ENCODE measurements at regions not wholly inside any gene's neighbourhood (a gene's known extent, or its start where the extent isn't known, plus 50 kb on each side); places are given as distances from the start of the nearest gene placed in this dataset.

DNA sequence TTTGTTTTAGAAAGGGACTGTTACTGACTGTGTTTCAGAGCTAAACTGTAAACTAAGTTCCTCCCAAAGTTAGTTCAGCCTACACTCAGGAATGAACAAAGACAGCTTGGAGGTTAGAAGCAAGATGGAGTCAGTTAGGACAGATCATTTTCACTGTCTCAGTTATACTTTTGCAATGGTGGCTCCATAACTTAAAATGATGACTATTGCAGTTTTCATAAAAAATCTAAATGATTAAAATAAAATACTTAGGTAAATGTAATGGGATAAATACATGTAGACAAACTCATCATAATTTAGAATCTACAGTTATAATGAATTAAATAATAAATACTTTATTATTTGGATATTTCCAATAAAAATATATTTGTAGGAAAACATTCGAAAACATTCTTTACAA is 590.6 kb downstream of the EPHA7 start:
- H3K36me3 ChIP-seq (ENCODE audit: control insufficient read depth in 2 of 2, insufficient read depth in 2 of 2, low read length in 2 of 2) = no peaks in the 10 kb centered on the region
- no peaks in the 10 kb centered on the region for H3K9me3 ChIP-seq (ENCODE audit: control insufficient read depth in 2 of 2, low read length in 2 of 2)
- H3K27ac ChIP-seq (ENCODE audit: low read length) = no peak overlapping the region
- H3K4me3 ChIP-seq (ENCODE audit: low read length in 2 of 2) = no peak overlapping the region
- no peaks in the 10 kb centered on the region for H3K4me1 ChIP-seq (ENCODE audit: control insufficient read depth, insufficient read depth, low read length)
- no peak overlapping the region for H3K9ac ChIP-seq (ENCODE audit: low read length in 2 of 2)
- no peaks in the 10 kb centered on the region for H3K27me3 ChIP-seq (ENCODE audit: control insufficient read depth in 1 of 2, insufficient read depth in 2 of 2, low read length in 2 of 2)

GRCh38 chr6:92827104-92827503 is 592.3 kb downstream of the EPHA7 start:
- H3K9me3 ChIP-seq (ENCODE audit: control insufficient read depth in 2 of 2, low read length in 2 of 2) = no peaks in the 10 kb centered on the region
- no peaks in the 10 kb centered on the region for H3K36me3 ChIP-seq (ENCODE audit: control insufficient read depth in 2 of 2, insufficient read depth in 2 of 2, low read length in 2 of 2)
- H3K27ac ChIP-seq (ENCODE audit: low read length) = no peak overlapping the region
- H3K9ac ChIP-seq (ENCODE audit: low read length in 2 of 2) = no peak overlapping the region
- H3K27me3 ChIP-seq (ENCODE audit: control insufficient read depth in 1 of 2, insufficient read depth in 2 of 2, low read length in 2 of 2) = no peaks in the 10 kb centered on the region
- H3K4me1 ChIP-seq (ENCODE audit: control insufficient read depth, insufficient read depth, low read length) = no peaks in the 10 kb centered on the region
- H3K4me3 ChIP-seq (ENCODE audit: low read length in 2 of 2) = no peak overlapping the region

DNA sequence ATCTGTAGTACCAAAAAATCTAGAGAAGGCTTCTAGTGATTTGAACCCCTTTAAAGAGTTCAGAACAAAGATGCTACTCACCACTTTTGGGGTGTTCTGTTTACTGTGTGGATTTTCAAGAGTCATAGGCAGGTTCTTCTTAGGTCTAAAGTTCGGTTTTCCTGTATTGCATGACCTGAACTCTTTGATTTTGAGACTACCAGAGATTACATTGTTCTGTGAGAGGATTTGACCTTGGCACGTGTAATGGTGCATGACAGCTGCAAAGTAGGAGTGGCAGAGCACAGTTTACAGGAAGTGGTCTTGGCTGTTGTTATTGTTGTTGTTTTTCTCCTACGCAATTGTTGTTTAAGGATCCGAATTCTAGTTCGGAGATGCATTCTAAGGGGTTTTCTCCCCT is 592.7 kb downstream of the EPHA7 start:
- H3K9me3 ChIP-seq (ENCODE audit: control insufficient read depth in 2 of 2, low read length in 2 of 2) = no peaks in the 10 kb centered on the region
- H3K36me3 ChIP-seq (ENCODE audit: control insufficient read depth in 2 of 2, insufficient read depth in 2 of 2, low read length in 2 of 2) = no peaks in the 10 kb centered on the region
- H3K27me3 ChIP-seq (ENCODE audit: control insufficient read depth in 1 of 2, insufficient read depth in 2 of 2, low read length in 2 of 2) = no peaks in the 10 kb centered on the region
- no peaks in the 10 kb centered on the region for H3K4me1 ChIP-seq (ENCODE audit: control insufficient read depth, insufficient read depth, low read length)
- H3K4me3 ChIP-seq (ENCODE audit: low read length in 2 of 2) = no peak overlapping the region
- H3K27ac ChIP-seq (ENCODE audit: low read length) = no peak overlapping the region
- no peak overlapping the region for H3K9ac ChIP-seq (ENCODE audit: low read length in 2 of 2)

DNA sequence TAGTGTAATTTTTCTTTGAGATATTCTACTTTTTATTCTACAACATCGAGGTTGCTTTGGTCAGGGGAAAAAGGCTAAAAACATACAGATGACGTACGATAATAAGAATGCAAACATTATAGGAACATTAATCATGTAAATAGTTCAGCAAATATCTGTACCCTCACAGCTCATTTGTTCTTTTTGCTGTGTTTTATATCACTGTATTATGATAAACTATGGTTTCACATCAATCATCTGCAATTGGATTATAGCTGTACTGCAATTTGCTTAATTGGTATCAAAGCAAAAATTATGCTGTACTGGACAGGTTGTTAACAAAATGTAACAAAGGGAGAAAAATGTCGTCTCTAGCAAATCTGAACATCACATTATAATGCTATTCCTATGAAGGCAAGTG is 597.1 kb downstream of the EPHA7 start:
- no peaks in the 10 kb centered on the region for H3K36me3 ChIP-seq (ENCODE audit: control insufficient read depth in 2 of 2, insufficient read depth in 2 of 2, low read length in 2 of 2)
- H3K27ac ChIP-seq (ENCODE audit: low read length) = no peak overlapping the region
- H3K4me3 ChIP-seq (ENCODE audit: low read length in 2 of 2) = no peak overlapping the region
- H3K9me3 ChIP-seq (ENCODE audit: control insufficient read depth in 2 of 2, low read length in 2 of 2) = no peaks in the 10 kb centered on the region
- no peaks in the 10 kb centered on the region for H3K27me3 ChIP-seq (ENCODE audit: control insufficient read depth in 1 of 2, insufficient read depth in 2 of 2, low read length in 2 of 2)
- H3K9ac ChIP-seq (ENCODE audit: low read length in 2 of 2) = no peak overlapping the region
- H3K4me1 ChIP-seq (ENCODE audit: control insufficient read depth, insufficient read depth, low read length) = no peaks in the 10 kb centered on the region

GRCh38 chr6:92820601-92821000 is 598.8 kb downstream of the EPHA7 start:
- H3K9me3 ChIP-seq (ENCODE audit: control insufficient read depth in 2 of 2, low read length in 2 of 2) = no peaks in the 10 kb centered on the region
- H3K27me3 ChIP-seq (ENCODE audit: control insufficient read depth in 1 of 2, insufficient read depth in 2 of 2, low read length in 2 of 2) = no peaks in the 10 kb centered on the region
- no peak overlapping the region for H3K4me3 ChIP-seq (ENCODE audit: low read length in 2 of 2)
- H3K36me3 ChIP-seq (ENCODE audit: control insufficient read depth in 2 of 2, insufficient read depth in 2 of 2, low read length in 2 of 2) = no peaks in the 10 kb centered on the region
- no peak overlapping the region for H3K9ac ChIP-seq (ENCODE audit: low read length in 2 of 2)
- H3K27ac ChIP-seq (ENCODE audit: low read length) = no peak overlapping the region
- no peaks in the 10 kb centered on the region for H3K4me1 ChIP-seq (ENCODE audit: control insufficient read depth, insufficient read depth, low read length)

GRCh38 chr6:92810913-92811312 is 608.4 kb downstream of the EPHA7 start:
- Histone ChIP-seq H3K9ac (ENCODE audit: low read length in 2 of 2) (no peak overlapping the region), H3K36me3 (ENCODE audit: control insufficient read depth in 2 of 2, insufficient read depth in 2 of 2, low read length in 2 of 2) (no peaks in the 10 kb centered on the region), H3K4me3 (ENCODE audit: low read length in 2 of 2) (no peak overlapping the region)

GRCh38 chr6:92806254-92806653 is 613.1 kb downstream of the EPHA7 start:
- Histone ChIP-seq H3K27me3 (ENCODE audit: control insufficient read depth in 1 of 2, insufficient read depth in 2 of 2, low read length in 2 of 2) (no peaks in the 10 kb centered on the region), H3K27ac (ENCODE audit: low read length) (no peak overlapping the region), H3K9ac (ENCODE audit: low read length in 2 of 2) (no peak overlapping the region), H3K4me3 (ENCODE audit: low read length in 2 of 2) (no peak overlapping the region), H3K4me1 (ENCODE audit: control insufficient read depth, insufficient read depth, low read length) (no peaks in the 10 kb centered on the region), H3K36me3 (ENCODE audit: control insufficient read depth in 2 of 2, insufficient read depth in 2 of 2, low read length in 2 of 2) (no peaks in the 10 kb centered on the region), H3K9me3 (ENCODE audit: control insufficient read depth in 2 of 2, low read length in 2 of 2) (no peaks in the 10 kb centered on the region)

More at GRCh38 chr6:92810913-92811312, 608.4 kb downstream of the EPHA7 start:
- no peak overlapping the region for H3K27ac ChIP-seq (ENCODE audit: low read length)
- H3K27me3 ChIP-seq (ENCODE audit: control insufficient read depth in 1 of 2, insufficient read depth in 2 of 2, low read length in 2 of 2) = no peaks in the 10 kb centered on the region
- no peaks in the 10 kb centered on the region for H3K4me1 ChIP-seq (ENCODE audit: control insufficient read depth, insufficient read depth, low read length)
- H3K9me3 ChIP-seq (ENCODE audit: control insufficient read depth in 2 of 2, low read length in 2 of 2) = no peaks in the 10 kb centered on the region

- Histone ChIP-seq H3K27me3 (ENCODE audit: control insufficient read depth in 1 of 2, insufficient read depth in 2 of 2, low read length in 2 of 2) (no peaks in the 10 kb centered on the region), H3K4me3 (ENCODE audit: low read length in 2 of 2) (no peak overlapping the region), H3K9me3 (ENCODE audit: control insufficient read depth in 2 of 2, low read length in 2 of 2) (no peaks in the 10 kb centered on the region), H3K36me3 (ENCODE audit: control insufficient read depth in 2 of 2, insufficient read depth in 2 of 2, low read length in 2 of 2) (no peaks in the 10 kb centered on the region), H3K9ac (ENCODE audit: low read length in 2 of 2) (no peak overlapping the region), H3K27ac (ENCODE audit: low read length) (no peak overlapping the region), H3K4me1 (ENCODE audit: control insufficient read depth, insufficient read depth, low read length) (no peaks in the 10 kb centered on the region)
Measured at GRCh38 chr6:92791403-92791802, 628.0 kb downstream of the EPHA7 start.

GRCh38 chr6:92790381-92790780 is 629.0 kb downstream of the EPHA7 start:
- Histone ChIP-seq H3K4me3 (ENCODE audit: low read length in 2 of 2) (no peak overlapping the region), H3K4me1 (ENCODE audit: control insufficient read depth, insufficient read depth, low read length) (no peaks in the 10 kb centered on the region), H3K27me3 (ENCODE audit: control insufficient read depth in 1 of 2, insufficient read depth in 2 of 2, low read length in 2 of 2) (no peaks in the 10 kb centered on the region), H3K27ac (ENCODE audit: low read length) (no peak overlapping the region), H3K36me3 (ENCODE audit: control insufficient read depth in 2 of 2, insufficient read depth in 2 of 2, low read length in 2 of 2) (no peaks in the 10 kb centered on the region), H3K9me3 (ENCODE audit: control insufficient read depth in 2 of 2, low read length in 2 of 2) (no peaks in the 10 kb centered on the region), H3K9ac (ENCODE audit: low read length in 2 of 2) (no peak overlapping the region)

DNA sequence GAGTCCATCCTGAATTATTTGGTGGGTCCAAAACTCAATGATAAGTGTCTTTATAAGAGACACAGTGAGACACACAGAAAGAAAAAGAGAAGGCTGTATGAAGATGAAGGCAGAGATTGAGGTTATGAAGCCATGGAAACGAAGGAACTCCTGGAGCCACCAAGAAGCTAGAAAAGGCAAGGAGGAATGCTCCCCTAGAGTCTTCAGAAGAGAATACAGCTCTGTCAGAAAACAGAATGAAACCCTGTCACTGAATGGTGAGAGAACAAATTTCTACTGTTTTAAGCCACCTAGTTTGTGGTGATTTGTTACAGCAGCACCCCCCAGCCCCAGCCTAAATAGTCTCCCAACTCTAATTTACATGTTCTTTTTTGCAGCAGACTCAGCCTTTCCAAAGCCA is 635.1 kb downstream of the EPHA7 start:
- Histone ChIP-seq H3K9me3 (ENCODE audit: control insufficient read depth in 2 of 2, low read length in 2 of 2) (no peaks in the 10 kb centered on the region), H3K27ac (ENCODE audit: low read length) (no peak overlapping the region), H3K27me3 (ENCODE audit: control insufficient read depth in 1 of 2, insufficient read depth in 2 of 2, low read length in 2 of 2) (no peaks in the 10 kb centered on the region), H3K4me1 (ENCODE audit: control insufficient read depth, insufficient read depth, low read length) (no peaks in the 10 kb centered on the region), H3K36me3 (ENCODE audit: control insufficient read depth in 2 of 2, insufficient read depth in 2 of 2, low read length in 2 of 2) (no peaks in the 10 kb centered on the region), H3K4me3 (ENCODE audit: low read length in 2 of 2) (no peak overlapping the region), H3K9ac (ENCODE audit: low read length in 2 of 2) (no peak overlapping the region)

GRCh38 chr6:92779746-92780145 is 639.6 kb downstream of the EPHA7 start:
- no peaks in the 10 kb centered on the region for H3K9me3 ChIP-seq (ENCODE audit: control insufficient read depth in 2 of 2, low read length in 2 of 2)
- no peaks in the 10 kb centered on the region for H3K36me3 ChIP-seq (ENCODE audit: control insufficient read depth in 2 of 2, insufficient read depth in 2 of 2, low read length in 2 of 2)
- H3K27me3 ChIP-seq (ENCODE audit: control insufficient read depth in 1 of 2, insufficient read depth in 2 of 2, low read length in 2 of 2) = no peaks in the 10 kb centered on the region
- no peak overlapping the region for H3K27ac ChIP-seq (ENCODE audit: low read length)
- no peaks in the 10 kb centered on the region for H3K4me1 ChIP-seq (ENCODE audit: control insufficient read depth, insufficient read depth, low read length)
- H3K9ac ChIP-seq (ENCODE audit: low read length in 2 of 2) = no peak overlapping the region
- no peak overlapping the region for H3K4me3 ChIP-seq (ENCODE audit: low read length in 2 of 2)

Data from stomach smooth muscle (tissue), 2 donors.